ENCODE measurements at regions not wholly inside any gene's neighbourhood (a gene's known extent, or its start where the extent isn't known, plus 50 kb on each side); places are given as distances from the start of the nearest gene placed in this dataset.
A peak's percentile ranks its signal among the peaks of the same experiment; 100 is the strongest.

GRCh38 chr1:116292929-116293725 is 79.9 kb upstream of the ATP1A1 start (continued):
- TF ChIP-seq ATF7 (IDR thresholded peaks at IDR 0.05) (no peak), ATF7 (CRISPR knock-in tag; IDR thresholded peaks at IDR 0.05) (no peak), ATF1 (CRISPR knock-in tag; IDR thresholded peaks at IDR 0.05) (peak; percentile 54; the same call in 1 of the 2 replicates), ZNF24 (IDR thresholded peaks at IDR 0.05) (no peak), SRSF9 (IDR thresholded peaks at IDR 0.05; ENCODE audit: borderline replicate concordance, insufficient read depth, low read depth, low read length, poor library complexity, severe bottlenecking) (no peak), GABPA (IDR thresholded peaks at IDR 0.05; ENCODE audit: low read depth, low read length) (no peak), GABPA (CRISPR knock-in tag; IDR thresholded peaks at IDR 0.05; ENCODE audit: low read depth) (0 out of 2 replicates have a peak, but pooled peaks have one; percentile 40), CREM (IDR thresholded peaks at IDR 0.05) (peak; percentile 72), CREM (CRISPR knock-in tag; IDR thresholded peaks at IDR 0.05) (no peak), MIXL1 (CRISPR knock-in tag; IDR thresholded peaks at IDR 0.05) (peak; percentile 94), ZNF501 (CRISPR knock-in tag; IDR thresholded peaks at IDR 0.05) (0 out of 2 replicates have a peak, but pooled peaks have one; percentile 35), MZF1 (CRISPR knock-in tag; IDR thresholded peaks at IDR 0.05; ENCODE audit: borderline replicate concordance) (no peak), PHB2 (IDR thresholded peaks at IDR 0.05; ENCODE audit: partially characterized antibody) (no peak), PHF21A (CRISPR knock-in tag; IDR thresholded peaks at IDR 0.05) (peak; percentile 92), ZC3H4 (CRISPR knock-in tag; IDR thresholded peaks at IDR 0.05; ENCODE audit: borderline replicate concordance) (no peak), TBP (CRISPR knock-in tag; IDR thresholded peaks at IDR 0.05) (no peak), KAT8 (CRISPR knock-in tag; IDR thresholded peaks at IDR 0.05) (peak; percentile 67; the same call in 1 of the 2 replicates), RXRB (CRISPR knock-in tag; IDR thresholded peaks at IDR 0.05; ENCODE audit: borderline replicate concordance) (peak; percentile 99), NFKBIZ (CRISPR knock-in tag; IDR thresholded peaks at IDR 0.05) (peak; percentile 92), U2AF2 (IDR thresholded peaks at IDR 0.05; ENCODE audit: low read depth, low read length) (no peak), EZH2 (conservative IDR thresholded peaks at IDR 0.05; ENCODE audit: low read depth, low read length) (no peak), TARDBP (CRISPR knock-in tag; IDR thresholded peaks at IDR 0.05) (peak; percentile 89; the same call in 1 of the 2 replicates), ZNF543 (CRISPR knock-in tag; IDR thresholded peaks at IDR 0.05) (0 out of 2 replicates have a peak, but pooled peaks have one; percentile 28), ZNF280D (CRISPR knock-in tag; IDR thresholded peaks at IDR 0.05) (peak; percentile 68; the same call in 1 of the 2 replicates)
